ENCODE measurements at regions not wholly inside any gene's neighbourhood (a gene's known extent, or its start where the extent isn't known, plus 50 kb on each side); places are given as distances from the start of the nearest gene placed in this dataset.

GRCh38 chr14:25944020-25944419, 653.8 kb downstream of the NOVA1 start:
- peak in 1 of 2 experiments; percentile 39 for DNase-seq

- no peak for DNase-seq
These were observed 654.5 kb downstream of the NOVA1 start for GRCh38 chr14:25943329-25943728.

- no peak for DNase-seq
These were observed 655.7 kb downstream of the NOVA1 start for GRCh38 chr14:25942090-25942489.

GRCh38 chr14:25933731-25934130, 664.1 kb downstream of the NOVA1 start:
- DNase-seq: no peak

GRCh38 chr14:25929881-25930615, 667.8 kb downstream of the NOVA1 start:
- no peak for DNase-seq

- no peak for DNase-seq
These were observed 686.0 kb downstream of the NOVA1 start for GRCh38 chr14:25911831-25912230.

GRCh38 chr14:25909045-25909747, 688.6 kb downstream of the NOVA1 start:
- peak; percentile 57 to 86 for DNase-seq

GRCh38 chr14:25908277-25909044, 689.4 kb downstream of the NOVA1 start:
- DNase-seq: peak; percentile 54 to 91

- DNase-seq: no peak
These were observed 693.4 kb downstream of the NOVA1 start for GRCh38 chr14:25904446-25904845.

GRCh38 chr14:25899197-25899596, 698.6 kb downstream of the NOVA1 start:
- no peak for DNase-seq

- no peak for DNase-seq
These were observed 701.1 kb downstream of the NOVA1 start for GRCh38 chr14:25896777-25897176.

- no peak for DNase-seq
These were observed 702.1 kb downstream of the NOVA1 start for GRCh38 chr14:25895740-25896139.

GRCh38 chr14:25887251-25887878, 710.5 kb downstream of the NOVA1 start:
- no peak for DNase-seq

- DNase-seq: no peak
These were observed 713.2 kb downstream of the NOVA1 start for GRCh38 chr14:25884657-25885056.

- DNase-seq: no peak
These were observed 714.9 kb downstream of the NOVA1 start for GRCh38 chr14:25882899-25883298.

GRCh38 chr14:25875475-25875874, 722.4 kb downstream of the NOVA1 start:
- no peak for DNase-seq

GRCh38 chr14:25869854-25870253, 728.0 kb downstream of the NOVA1 start:
- DNase-seq: no peak

GRCh38 chr14:25868521-25869314, 729.1 kb downstream of the NOVA1 start:
- no peak for DNase-seq

GRCh38 chr14:25861406-25861805, 736.4 kb downstream of the NOVA1 start:
- DNase-seq: no peak

- no peak for DNase-seq
These were observed 749.2 kb downstream of the NOVA1 start for GRCh38 chr14:25848601-25849000.

GRCh38 chr14:25846246-25846645, 751.6 kb downstream of the NOVA1 start:
- DNase-seq: no peak
